GM21360 (cell line): ENCODE measurements at regions not wholly inside any gene's neighbourhood (a gene's known extent, or its start where the extent isn't known, plus 50 kb on each side); places are given as distances from the start of the nearest gene placed in this dataset.

Experiments used
- ATAC-seq: cut with Tn5 transposase; IDR thresholded peaks from one replicate; pipeline ENCODE4 v1.9.1; 2021; ENCODE audit warnings: mild to moderate bottlenecking, moderate library complexity; ENCODE audit not compliant: unreplicated experiment

- ATAC-seq = no peak
These were observed 1512.0 kb downstream of the ARAP2 start for GRCh38 chr4:34732176-34732950.

GRCh38 chr4:34733185-34733941, 1511.0 kb downstream of the ARAP2 start:
- no peak for ATAC-seq

GRCh38 chr4:34766935-34767334, 1477.4 kb downstream of the ARAP2 start:
- ATAC-seq = no peak

- ATAC-seq = no peak
These were observed 1476.9 kb downstream of the ARAP2 start for GRCh38 chr4:34767407-34767806.

GRCh38 chr4:34771632-34772031, 1472.7 kb downstream of the ARAP2 start:
- no peak for ATAC-seq

- no peak for ATAC-seq
These were observed 1454.2 kb downstream of the ARAP2 start for GRCh38 chr4:34790131-34790530.

- ATAC-seq = no peak
These were observed 1453.1 kb downstream of the ARAP2 start for GRCh38 chr4:34791209-34791608.

- ATAC-seq = no peak
These were observed 1443.4 kb downstream of the ARAP2 start for GRCh38 chr4:34800953-34801352.

GRCh38 chr4:34814266-34814665, 1430.0 kb downstream of the ARAP2 start:
- ATAC-seq = no peak

- ATAC-seq = no peak
These were observed 1419.8 kb downstream of the ARAP2 start for GRCh38 chr4:34824515-34824914.

GRCh38 chr4:34826660-34827059, 1417.7 kb downstream of the ARAP2 start:
- no peak for ATAC-seq

- no peak for ATAC-seq
These were observed 1398.4 kb downstream of the ARAP2 start for GRCh38 chr4:34845926-34846325.

- ATAC-seq = no peak
These were observed 1393.9 kb downstream of the ARAP2 start for GRCh38 chr4:34850421-34850820.

GRCh38 chr4:34850968-34851367, 1393.3 kb downstream of the ARAP2 start:
- ATAC-seq = no peak

- ATAC-seq = no peak
These were observed 1392.9 kb downstream of the ARAP2 start for GRCh38 chr4:34851411-34851810.

GRCh38 chr4:34854451-34854850, 1389.9 kb downstream of the ARAP2 start:
- no peak for ATAC-seq

- ATAC-seq = no peak
These were observed 1382.6 kb downstream of the ARAP2 start for GRCh38 chr4:34861666-34862065.

GRCh38 chr4:34878961-34879360, 1365.4 kb downstream of the ARAP2 start:
- no peak for ATAC-seq

GRCh38 chr4:34880246-34880645, 1364.1 kb downstream of the ARAP2 start:
- no peak for ATAC-seq

GRCh38 chr4:34891892-34892291, 1352.4 kb downstream of the ARAP2 start:
- ATAC-seq = no peak

GRCh38 chr4:34893382-34893781, 1350.9 kb downstream of the ARAP2 start:
- no peak for ATAC-seq

- no peak for ATAC-seq
These were observed 1324.3 kb downstream of the ARAP2 start for GRCh38 chr4:34920032-34920431.
